ENCODE measurements at regions not wholly inside any gene's neighbourhood (a gene's known extent, or its start where the extent isn't known, plus 50 kb on each side); places are given as distances from the start of the nearest gene placed in this dataset.

- RAD21 ChIA-PET (ENCODE audit: unreplicated experiment): no interaction called here
- in situ Hi-C loops (cut with MboI): no loop called here
Measured at GRCh38 chr9:88835772-88836171, 155.5 kb upstream of the S1PR3 start.

More at GRCh38 chr9:88835772-88836171, 155.5 kb upstream of the S1PR3 start:
- intact Hi-C loops (cut with micrococcal nuclease; ENCODE audit: unreplicated experiment): no loop called here
- H3K27me3 ChIP-seq (replicated peaks in 1 of 2; ENCODE audit: control insufficient read depth in 2 of 2, insufficient read depth in 2 of 2, low read length in 1 of 2): no peaks in the 10 kb centered on the region; a peak in 2 of 4 replicates
- 34% methylated on average over 3 of the region's 3 CpGs for WGBS (ENCODE audit: insufficient coverage, insufficient replicate concordance, low lambda C conversion rate, missing lambda C conversion rate)
- no peaks in the 10 kb centered on the region for H3K79me2 ChIP-seq (ENCODE audit: control insufficient read depth, insufficient read depth, low read length)
- no peaks in the 10 kb centered on the region; the same call in 2 of the 3 replicates for H3K9me3 ChIP-seq (replicated peaks; ENCODE audit: control insufficient read depth, insufficient read depth, low read length)
- ChIA-PET SMC1A (ENCODE audit: uncharacterized antibody, unreplicated experiment) (no interaction called here), CTCF (no interaction called here), POLR2A (no interaction called here)
- no peak overlapping the region for H3K4me3 ChIP-seq
- no peaks in the 10 kb centered on the region for H4K20me1 ChIP-seq (ENCODE audit: control insufficient read depth, insufficient read depth)
- no peak overlapping the region for H3K27ac ChIP-seq (ENCODE audit: control insufficient read depth, insufficient read depth)
- FAIRE-seq (no peak), ATAC-seq (no peak), DNase-seq (ENCODE audit: low read depth, low spot score) (no peak)
- no peaks in the 10 kb centered on the region for H3K4me1 ChIP-seq (ENCODE audit: control insufficient read depth, insufficient read depth, low read length)
- no peaks in the 10 kb centered on the region for H3K36me3 ChIP-seq (ENCODE audit: control insufficient read depth in 2 of 2, insufficient read depth in 2 of 2, low read length in 1 of 2)
- no peak overlapping the region for H3K4me2 ChIP-seq (ENCODE audit: control insufficient read depth, insufficient read depth)
- BruUV-seq (replicated peaks): no TSS peak
- H2AFZ ChIP-seq (ENCODE audit: control insufficient read depth, low read depth, low read length): no peak overlapping the region
- TF ChIP-seq CBFB (IDR thresholded peaks at IDR 0.05; ENCODE audit: low read depth): no peak
- TF ChIP-seq CHD1 (IDR thresholded peaks at IDR 0.05; ENCODE audit: low read depth, low read length): no peak
- TF ChIP-seq, protein P1, sequence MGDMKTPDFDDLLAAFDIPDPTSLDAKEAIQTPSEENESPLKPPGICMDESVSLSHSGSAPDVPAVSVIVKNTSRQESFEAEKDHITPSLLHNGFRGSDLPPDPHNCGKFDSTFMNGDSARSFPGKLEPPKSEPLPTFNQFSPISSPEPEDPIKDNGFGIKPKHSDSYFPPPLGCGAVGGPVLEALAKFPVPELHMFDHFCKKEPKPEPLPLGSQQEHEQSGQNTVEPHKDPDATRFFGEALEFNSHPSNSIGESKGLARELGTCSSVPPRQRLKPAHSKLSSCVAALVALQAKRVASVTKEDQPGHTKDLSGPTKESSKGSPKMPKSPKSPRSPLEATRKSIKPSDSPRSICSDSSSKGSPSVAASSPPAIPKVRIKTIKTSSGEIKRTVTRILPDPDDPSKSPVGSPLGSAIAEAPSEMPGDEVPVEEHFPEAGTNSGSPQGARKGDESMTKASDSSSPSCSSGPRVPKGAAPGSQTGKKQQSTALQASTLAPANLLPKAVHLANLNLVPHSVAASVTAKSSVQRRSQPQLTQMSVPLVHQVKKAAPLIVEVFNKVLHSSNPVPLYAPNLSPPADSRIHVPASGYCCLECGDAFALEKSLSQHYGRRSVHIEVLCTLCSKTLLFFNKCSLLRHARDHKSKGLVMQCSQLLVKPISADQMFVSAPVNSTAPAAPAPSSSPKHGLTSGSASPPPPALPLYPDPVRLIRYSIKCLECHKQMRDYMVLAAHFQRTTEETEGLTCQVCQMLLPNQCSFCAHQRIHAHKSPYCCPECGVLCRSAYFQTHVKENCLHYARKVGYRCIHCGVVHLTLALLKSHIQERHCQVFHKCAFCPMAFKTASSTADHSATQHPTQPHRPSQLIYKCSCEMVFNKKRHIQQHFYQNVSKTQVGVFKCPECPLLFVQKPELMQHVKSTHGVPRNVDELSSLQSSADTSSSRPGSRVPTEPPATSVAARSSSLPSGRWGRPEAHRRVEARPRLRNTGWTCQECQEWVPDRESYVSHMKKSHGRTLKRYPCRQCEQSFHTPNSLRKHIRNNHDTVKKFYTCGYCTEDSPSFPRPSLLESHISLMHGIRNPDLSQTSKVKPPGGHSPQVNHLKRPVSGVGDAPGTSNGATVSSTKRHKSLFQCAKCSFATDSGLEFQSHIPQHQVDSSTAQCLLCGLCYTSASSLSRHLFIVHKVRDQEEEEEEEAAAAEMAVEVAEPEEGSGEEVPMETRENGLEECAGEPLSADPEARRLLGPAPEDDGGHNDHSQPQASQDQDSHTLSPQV (IDR thresholded peaks at IDR 0.05): no peak
- no peak for TF ChIP-seq HDAC2 (IDR thresholded peaks at IDR 0.05)
- TF ChIP-seq RB1 (IDR thresholded peaks at IDR 0.05; ENCODE audit: borderline replicate concordance): no peak
- TF ChIP-seq MYB (IDR thresholded peaks at IDR 0.05; ENCODE audit: borderline replicate concordance, low read depth, low read length): no peak
- no peak for TF ChIP-seq ATF2 (IDR thresholded peaks at IDR 0.05; ENCODE audit: low read length)
- no peak for TF ChIP-seq RUNX3 (IDR thresholded peaks at IDR 0.05; ENCODE audit: low read length)
- no peak for TF ChIP-seq ZNF274 (IDR thresholded peaks at IDR 0.05; ENCODE audit: insufficient read depth, insufficient read length)
- TF ChIP-seq GATAD2B (conservative IDR thresholded peaks at IDR 0.05; ENCODE audit: low read depth): no peak
- no peak for TF ChIP-seq STAT3 (IDR thresholded peaks at IDR 0.05; ENCODE audit: low read depth, low read length)
- H3K9ac ChIP-seq (ENCODE audit: control insufficient read depth, insufficient read depth, low read length): no peak overlapping the region
